ENCODE measurements at regions not wholly inside any gene's neighbourhood (a gene's known extent, or its start where the extent isn't known, plus 50 kb on each side); places are given as distances from the start of the nearest gene placed in this dataset.

DNA sequence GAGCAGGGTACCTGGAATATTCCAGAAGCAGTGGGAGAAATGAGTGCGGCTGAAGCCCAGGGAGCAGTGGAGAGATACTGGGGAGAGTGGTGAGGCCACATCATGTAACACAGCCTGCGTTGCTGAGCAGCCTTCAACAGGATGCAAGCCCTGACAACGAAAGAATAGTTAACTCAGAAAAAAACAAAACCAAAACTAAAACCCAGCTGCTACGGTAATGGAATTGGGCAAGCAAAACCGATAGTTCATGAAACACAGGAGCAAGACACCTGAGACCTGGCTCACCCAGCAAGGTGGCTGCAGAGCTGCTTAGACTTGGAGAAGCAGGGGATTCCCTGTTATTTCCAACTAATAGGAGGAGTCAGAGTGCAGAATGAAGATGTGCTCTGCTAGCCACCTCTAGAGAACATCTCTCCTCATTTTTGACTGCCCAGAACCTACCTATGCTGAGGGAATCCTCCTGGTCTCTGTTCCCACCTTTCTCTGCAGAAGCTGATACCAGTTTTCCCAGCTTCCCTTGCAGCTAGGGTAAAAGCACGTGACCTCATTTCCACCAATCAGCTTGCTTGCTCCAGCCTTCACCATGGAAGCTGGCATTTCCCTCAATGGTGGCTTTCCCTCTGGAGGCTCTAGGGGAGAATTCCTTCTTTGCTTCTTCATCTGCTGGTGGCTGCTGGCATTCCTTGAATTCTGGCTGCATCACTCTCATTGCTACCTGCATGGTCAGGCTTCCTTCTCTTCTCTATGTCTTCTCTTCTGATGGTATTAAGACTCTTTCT is 59.4 kb upstream of the XYLT1 start:
- ATAC-seq (no peak), DNase-seq (no peak)
- intact Hi-C loops (cut with DNase I, micrococcal nuclease) = no loop called here

DNA sequence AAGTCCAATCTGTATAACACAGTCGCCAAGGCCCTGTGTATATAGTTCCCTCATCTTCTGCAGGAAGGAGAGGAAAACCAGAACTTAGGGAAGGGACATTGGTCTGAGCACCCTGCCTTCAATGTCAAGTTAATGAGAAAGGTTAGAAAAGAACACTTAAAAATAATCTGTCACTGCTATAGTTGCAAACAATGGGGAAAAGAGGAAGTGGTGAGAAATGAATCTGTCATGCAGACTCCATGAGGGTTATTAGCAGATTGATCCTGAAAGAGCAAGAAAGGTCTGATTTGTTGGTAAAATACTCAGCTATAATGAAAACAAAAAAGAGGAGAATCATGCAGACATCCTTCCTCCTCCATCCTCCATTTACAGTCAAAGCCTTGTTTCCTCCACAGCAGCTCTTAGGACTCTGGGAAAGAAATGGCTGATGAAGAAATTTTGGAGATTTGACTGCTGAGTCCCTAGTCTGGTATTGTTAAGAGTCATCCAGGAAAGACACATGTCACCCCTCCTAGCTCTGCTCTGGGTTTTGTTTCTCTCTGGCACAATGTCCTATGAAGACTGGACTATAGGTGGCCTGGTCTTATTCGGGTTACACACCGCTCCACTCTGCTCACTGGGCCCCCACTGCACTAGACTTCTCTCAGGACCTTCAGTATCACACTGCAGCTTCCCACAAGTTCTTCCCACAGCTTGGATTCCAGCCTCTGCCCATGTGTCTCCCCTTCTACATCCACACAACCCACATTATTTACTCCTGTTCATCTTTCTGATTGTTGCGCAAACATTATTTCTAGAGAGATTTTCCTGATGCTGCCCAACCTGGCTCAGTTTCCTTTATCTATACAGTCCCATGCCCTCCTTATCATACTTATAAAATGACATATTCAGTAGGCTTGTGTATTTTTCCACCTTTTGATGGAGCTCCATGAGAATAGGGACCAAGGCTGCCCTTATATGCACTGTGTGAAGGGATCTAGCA is 56.5 kb upstream of the XYLT1 start:
- DNase-seq = no peak
- intact Hi-C loops (cut with DNase I, micrococcal nuclease) = no loop called here
- no peak for ATAC-seq

DNA sequence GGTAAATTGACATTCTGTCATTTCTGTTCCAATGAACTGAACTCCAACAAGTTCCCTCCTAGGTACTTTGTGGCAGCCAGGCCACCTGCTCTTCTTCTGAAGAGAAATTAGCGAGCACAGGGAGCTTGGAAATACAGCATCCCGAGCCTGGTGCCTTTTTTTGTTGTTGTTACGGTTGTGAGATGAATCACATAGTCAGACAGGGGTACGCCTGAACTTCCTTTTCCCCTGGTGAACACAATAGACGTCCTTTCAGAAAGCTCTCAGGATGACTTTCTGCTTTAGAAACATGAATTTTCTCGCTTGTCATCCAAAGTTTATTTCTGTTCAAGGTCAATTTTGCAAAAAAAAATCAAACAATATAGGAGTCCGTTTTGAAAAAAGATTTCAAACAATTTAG is 53.9 kb upstream of the XYLT1 start:
- DNase-seq (no peak), ATAC-seq (no peak)
- intact Hi-C loops (cut with DNase I, micrococcal nuclease) = no loop called here

- ATAC-seq = no peak
- no peak for DNase-seq
- intact Hi-C loops (cut with DNase I, micrococcal nuclease) = no loop called here
Measured at GRCh38 chr16:17520561-17520960, 49.8 kb upstream of the XYLT1 start.

All from left colon (tissue), 2 donors.